ENCODE measurements at regions not wholly inside any gene's neighbourhood (a gene's known extent, or its start where the extent isn't known, plus 50 kb on each side); places are given as distances from the start of the nearest gene placed in this dataset.

DNA sequence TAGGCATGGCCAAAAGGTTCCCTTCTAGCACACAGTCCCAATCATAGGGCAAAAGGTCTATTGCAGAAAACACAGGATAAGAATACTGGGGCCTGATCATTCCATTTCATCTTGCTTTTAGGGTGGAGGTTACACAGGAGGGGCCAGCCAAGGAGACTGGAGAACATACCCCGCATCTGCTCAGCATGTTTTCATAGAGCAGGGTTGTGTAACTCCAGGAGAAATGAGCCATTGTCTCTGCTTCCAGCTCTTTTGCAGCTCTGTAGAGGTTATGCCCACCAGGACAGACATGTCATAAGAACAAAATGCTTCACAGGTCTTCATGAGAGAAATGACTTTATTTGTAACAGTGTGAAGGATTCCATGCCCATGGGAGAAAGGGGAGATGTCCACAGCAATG is 742.8 kb downstream of the DACH1 start:
- Histone ChIP-seq H3K27me3 (ENCODE audit: control insufficient read depth, insufficient read depth, low read length) (no peaks in the 10 kb centered on the region), H3K4me3 (ENCODE audit: low read depth, low read length) (no peak overlapping the region), H3K4me2 (ENCODE audit: low read length) (no peak overlapping the region), H3K27ac (no peak overlapping the region), H3K36me3 (ENCODE audit: control insufficient read depth, insufficient read depth, low read length) (no peaks in the 10 kb centered on the region), H3K9me3 (ENCODE audit: control insufficient read depth, low read length) (no peaks in the 10 kb centered on the region), H3K4me1 (no peaks in the 10 kb centered on the region), H2AFZ (no peak overlapping the region), H3K9ac (no peak overlapping the region), H3K79me2 (no peaks in the 10 kb centered on the region)
- TF ChIP-seq, protein P1, sequence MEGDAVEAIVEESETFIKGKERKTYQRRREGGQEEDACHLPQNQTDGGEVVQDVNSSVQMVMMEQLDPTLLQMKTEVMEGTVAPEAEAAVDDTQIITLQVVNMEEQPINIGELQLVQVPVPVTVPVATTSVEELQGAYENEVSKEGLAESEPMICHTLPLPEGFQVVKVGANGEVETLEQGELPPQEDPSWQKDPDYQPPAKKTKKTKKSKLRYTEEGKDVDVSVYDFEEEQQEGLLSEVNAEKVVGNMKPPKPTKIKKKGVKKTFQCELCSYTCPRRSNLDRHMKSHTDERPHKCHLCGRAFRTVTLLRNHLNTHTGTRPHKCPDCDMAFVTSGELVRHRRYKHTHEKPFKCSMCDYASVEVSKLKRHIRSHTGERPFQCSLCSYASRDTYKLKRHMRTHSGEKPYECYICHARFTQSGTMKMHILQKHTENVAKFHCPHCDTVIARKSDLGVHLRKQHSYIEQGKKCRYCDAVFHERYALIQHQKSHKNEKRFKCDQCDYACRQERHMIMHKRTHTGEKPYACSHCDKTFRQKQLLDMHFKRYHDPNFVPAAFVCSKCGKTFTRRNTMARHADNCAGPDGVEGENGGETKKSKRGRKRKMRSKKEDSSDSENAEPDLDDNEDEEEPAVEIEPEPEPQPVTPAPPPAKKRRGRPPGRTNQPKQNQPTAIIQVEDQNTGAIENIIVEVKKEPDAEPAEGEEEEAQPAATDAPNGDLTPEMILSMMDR (IDR thresholded peaks at IDR 0.05), result no peak

GRCh38 chr13:71118779-71119364 is 748.1 kb downstream of the DACH1 start:
- Histone ChIP-seq H3K9ac (no peak overlapping the region), H3K36me3 (ENCODE audit: control insufficient read depth, insufficient read depth, low read length) (no peaks in the 10 kb centered on the region), H3K4me1 (no peaks in the 10 kb centered on the region), H3K27me3 (ENCODE audit: control insufficient read depth, insufficient read depth, low read length) (no peaks in the 10 kb centered on the region), H3K4me3 (ENCODE audit: low read depth, low read length) (no peak overlapping the region), H3K9me3 (ENCODE audit: control insufficient read depth, low read length) (no peaks in the 10 kb centered on the region), H3K4me2 (ENCODE audit: low read length) (no peak overlapping the region), H2AFZ (no peak overlapping the region), H3K27ac (no peak overlapping the region), H3K79me2 (no peaks in the 10 kb centered on the region)
- TF ChIP-seq, protein P1 (IDR thresholded peaks at IDR 0.05), result no peak

- Histone ChIP-seq H2AFZ (no peak overlapping the region), H3K27me3 (ENCODE audit: control insufficient read depth, insufficient read depth, low read length) (no peaks in the 10 kb centered on the region), H3K4me2 (ENCODE audit: low read length) (no peak overlapping the region), H3K9ac (no peak overlapping the region), H3K4me3 (ENCODE audit: low read depth, low read length) (no peak overlapping the region), H3K4me1 (no peaks in the 10 kb centered on the region), H3K9me3 (ENCODE audit: control insufficient read depth, low read length) (no peaks in the 10 kb centered on the region), H3K27ac (no peak overlapping the region), H3K36me3 (ENCODE audit: control insufficient read depth, insufficient read depth, low read length) (no peaks in the 10 kb centered on the region), H3K79me2 (no peaks in the 10 kb centered on the region)
- TF ChIP-seq, protein P1 (IDR thresholded peaks at IDR 0.05), result no peak
Measured at GRCh38 chr13:71117920-71118319, 749.1 kb downstream of the DACH1 start.

DNA sequence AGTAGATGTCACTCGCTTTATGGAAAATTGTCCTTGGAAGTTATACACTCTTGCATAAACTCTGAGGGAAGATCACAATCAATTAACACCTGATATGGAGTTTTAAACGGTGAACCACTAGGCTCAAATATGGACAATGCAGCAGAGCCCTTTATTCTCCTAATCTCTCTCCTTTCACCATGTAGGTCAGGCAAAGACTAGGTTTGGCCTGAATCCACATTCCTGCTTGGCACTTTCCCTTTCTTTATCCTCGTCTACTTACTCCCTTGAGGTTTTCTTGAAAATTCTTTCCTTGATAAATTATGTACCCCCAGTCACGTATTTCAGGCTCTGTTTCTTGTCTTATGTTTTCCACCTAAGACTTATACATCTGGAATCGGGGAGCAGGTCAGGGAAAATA is 751.7 kb downstream of the DACH1 start:
- Histone ChIP-seq H3K4me1 (no peaks in the 10 kb centered on the region), H3K79me2 (no peaks in the 10 kb centered on the region), H3K9ac (no peak overlapping the region), H3K27me3 (ENCODE audit: control insufficient read depth, insufficient read depth, low read length) (no peaks in the 10 kb centered on the region), H3K4me2 (ENCODE audit: low read length) (no peak overlapping the region), H2AFZ (no peak overlapping the region), H3K4me3 (ENCODE audit: low read depth, low read length) (no peak overlapping the region), H3K36me3 (ENCODE audit: control insufficient read depth, insufficient read depth, low read length) (no peaks in the 10 kb centered on the region), H3K27ac (no peak overlapping the region), H3K9me3 (ENCODE audit: control insufficient read depth, low read length) (no peaks in the 10 kb centered on the region)
- TF ChIP-seq, protein P1 (IDR thresholded peaks at IDR 0.05), result no peak

- TF ChIP-seq, protein P1 (IDR thresholded peaks at IDR 0.05), result no peak
- Histone ChIP-seq H3K27me3 (ENCODE audit: control insufficient read depth, insufficient read depth, low read length) (no peaks in the 10 kb centered on the region), H3K4me3 (ENCODE audit: low read depth, low read length) (no peak overlapping the region), H3K36me3 (ENCODE audit: control insufficient read depth, insufficient read depth, low read length) (no peaks in the 10 kb centered on the region), H2AFZ (no peak overlapping the region), H3K9ac (no peak overlapping the region), H3K4me1 (no peaks in the 10 kb centered on the region), H3K79me2 (no peaks in the 10 kb centered on the region), H3K4me2 (ENCODE audit: low read length) (no peak overlapping the region), H3K9me3 (ENCODE audit: control insufficient read depth, low read length) (no peaks in the 10 kb centered on the region), H3K27ac (no peak overlapping the region)
Measured at GRCh38 chr13:71096421-71096820, 770.6 kb downstream of the DACH1 start.

Data from parathyroid adenoma (tissue), 2 donors.